HG03354 (cell line): ENCODE measurements at regions not wholly inside any gene's neighbourhood (a gene's known extent, or its start where the extent isn't known, plus 50 kb on each side); places are given as distances from the start of the nearest gene placed in this dataset.

Source experiments
- ATAC-seq: cut with Tn5 transposase; IDR thresholded peaks from one replicate; pipeline ENCODE4 v1.9.1; 2021; ENCODE audit warnings: mild to moderate bottlenecking; ENCODE audit not compliant: unreplicated experiment, poor library complexity, severe bottlenecking

DNA sequence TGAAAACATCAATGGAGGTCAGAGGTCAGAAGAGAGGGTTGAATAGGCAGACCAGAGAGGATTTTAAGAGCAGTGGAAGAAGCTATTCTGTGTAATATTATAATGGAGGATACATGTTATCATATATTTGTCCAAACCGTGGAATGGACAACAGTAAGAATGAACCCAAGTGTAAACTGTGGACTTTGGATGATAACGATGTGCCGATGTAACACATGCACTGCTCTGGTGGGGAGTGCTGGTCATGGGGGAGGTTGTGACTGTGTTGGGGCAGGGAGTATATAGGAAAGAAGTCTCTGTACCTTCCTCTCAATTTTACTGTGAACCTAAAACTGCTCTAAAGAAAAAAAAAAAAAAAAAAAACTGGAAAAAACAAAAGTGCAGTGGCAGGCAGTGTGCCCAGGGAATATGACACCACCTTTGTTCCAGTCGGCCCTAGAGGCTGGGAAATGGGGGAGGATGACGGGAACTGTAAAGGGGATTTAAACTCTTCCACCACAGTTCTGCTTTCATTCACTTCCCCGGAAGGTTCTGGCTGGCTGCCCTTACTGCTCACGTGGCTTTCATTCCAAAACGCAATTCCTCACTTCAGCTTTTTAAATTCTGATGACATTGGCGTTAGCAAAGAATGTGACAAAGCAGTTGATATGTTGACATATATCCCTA, 113.7 kb upstream of the ANKRD1 start:
- ATAC-seq = no peak

DNA sequence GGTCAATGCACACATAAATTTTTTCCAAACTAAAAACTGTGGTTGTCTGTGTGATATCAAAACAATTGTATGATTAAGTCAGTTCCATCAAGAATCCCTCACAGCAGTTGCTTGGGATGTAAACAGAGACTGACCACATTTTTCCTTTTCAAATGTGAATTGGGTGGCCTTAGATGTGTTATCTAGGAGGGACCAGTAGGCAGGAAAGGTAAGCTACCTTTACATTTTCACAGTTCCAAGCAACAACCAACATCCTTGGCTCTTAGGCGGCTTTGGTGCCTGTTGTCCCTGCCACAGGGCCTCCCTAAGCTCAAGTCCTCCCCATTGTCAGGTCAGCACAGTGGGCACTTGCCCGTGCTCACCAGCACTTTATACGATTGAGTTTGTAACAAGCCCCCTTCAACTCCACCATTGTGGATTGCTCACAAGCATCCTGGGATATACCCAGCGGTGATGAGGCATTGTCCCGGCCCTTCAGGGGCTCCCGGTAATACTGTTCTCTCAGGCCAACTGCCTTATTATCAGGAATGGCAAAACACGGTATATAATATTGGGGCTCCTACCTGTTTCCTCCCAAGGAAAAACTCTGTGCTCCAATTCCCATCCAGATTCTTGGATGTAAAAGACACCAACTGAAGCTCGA, 114.9 kb upstream of the ANKRD1 start:
- no peak for ATAC-seq

DNA sequence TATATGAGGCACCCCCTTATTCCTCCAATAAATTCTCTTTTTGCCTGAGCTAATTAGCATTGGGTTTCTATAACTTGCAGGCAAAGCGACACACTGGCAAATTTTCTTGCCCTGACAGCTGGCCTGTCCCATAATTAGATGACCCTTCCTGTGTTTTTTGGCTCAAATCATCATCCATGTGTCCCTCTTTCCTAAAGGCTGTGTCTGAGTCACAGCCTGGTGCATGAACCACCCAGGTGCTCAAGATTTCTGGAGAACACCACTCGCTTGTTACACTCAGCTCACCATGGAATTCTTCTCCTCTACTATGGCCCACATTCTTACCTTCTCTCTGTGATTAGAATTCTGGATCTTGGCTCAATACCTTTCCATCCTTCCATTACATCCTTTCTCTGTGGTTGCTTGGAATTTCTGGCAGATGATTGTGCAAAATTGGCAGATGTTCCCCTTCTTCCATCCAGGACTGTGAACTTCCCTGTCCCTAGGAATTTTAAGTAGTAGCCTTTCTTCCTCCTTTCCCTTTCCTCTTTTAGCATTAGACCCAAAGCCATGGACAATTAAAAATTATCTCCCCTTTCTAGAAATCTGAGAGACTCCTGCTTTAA, 116.0 kb upstream of the ANKRD1 start:
- no peak for ATAC-seq

DNA sequence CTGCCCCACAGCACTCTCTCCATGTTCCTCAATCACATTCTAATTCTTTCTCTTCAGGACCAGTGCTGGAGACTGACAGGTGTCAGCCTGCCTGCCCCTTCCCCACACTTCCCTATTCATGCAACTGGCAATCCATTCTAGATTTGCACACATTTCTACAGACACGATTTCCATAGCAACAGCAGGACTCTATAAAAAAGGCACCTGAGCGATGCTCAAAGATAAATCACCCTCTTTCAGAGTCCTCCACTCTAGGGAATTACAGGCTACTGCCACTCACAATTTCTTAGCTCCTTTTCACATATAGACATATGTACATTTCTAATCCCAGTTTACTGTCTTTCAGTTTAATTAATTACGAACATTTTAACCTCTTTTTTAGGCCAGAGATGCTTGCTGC, 118.1 kb upstream of the ANKRD1 start:
- ATAC-seq = no peak

DNA sequence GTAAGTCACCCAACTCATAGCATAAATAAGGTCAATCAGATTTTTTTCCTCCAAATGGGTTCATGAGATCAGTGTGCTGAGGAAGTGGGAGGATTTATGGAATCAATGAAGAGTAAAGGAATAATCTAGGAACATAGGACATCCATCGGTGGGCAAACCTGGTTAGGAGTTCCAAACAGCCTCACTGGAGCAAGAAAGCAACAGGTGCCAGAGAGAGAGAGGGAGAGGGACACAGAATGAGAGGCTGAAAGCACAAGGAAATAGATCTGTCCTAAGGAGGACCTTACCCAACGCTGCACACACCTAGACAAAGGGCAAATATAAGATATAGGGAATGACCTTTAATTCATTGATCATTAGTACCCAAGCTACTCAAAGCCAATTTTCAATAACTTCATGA, 119.5 kb upstream of the ANKRD1 start:
- ATAC-seq = no peak

DNA sequence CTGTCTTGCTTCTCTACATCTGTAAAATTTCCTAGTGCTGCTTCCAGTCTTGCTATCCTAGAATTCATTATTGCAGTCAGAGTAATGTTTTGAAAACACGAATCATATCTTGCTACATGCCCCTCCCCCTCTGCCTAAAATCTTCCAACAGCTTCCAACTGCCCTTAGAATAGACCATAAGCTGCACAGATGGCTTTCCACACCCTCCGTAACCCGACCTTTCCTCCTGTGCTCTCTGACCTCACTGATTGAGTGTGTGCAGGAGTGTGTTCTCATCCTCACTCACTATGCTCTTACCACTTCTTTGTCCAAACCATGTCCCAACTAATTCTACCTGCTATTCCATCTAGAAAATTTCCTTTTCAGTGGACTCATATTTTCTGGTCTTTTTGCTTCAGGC, 121.2 kb upstream of the ANKRD1 start:
- ATAC-seq = no peak

DNA sequence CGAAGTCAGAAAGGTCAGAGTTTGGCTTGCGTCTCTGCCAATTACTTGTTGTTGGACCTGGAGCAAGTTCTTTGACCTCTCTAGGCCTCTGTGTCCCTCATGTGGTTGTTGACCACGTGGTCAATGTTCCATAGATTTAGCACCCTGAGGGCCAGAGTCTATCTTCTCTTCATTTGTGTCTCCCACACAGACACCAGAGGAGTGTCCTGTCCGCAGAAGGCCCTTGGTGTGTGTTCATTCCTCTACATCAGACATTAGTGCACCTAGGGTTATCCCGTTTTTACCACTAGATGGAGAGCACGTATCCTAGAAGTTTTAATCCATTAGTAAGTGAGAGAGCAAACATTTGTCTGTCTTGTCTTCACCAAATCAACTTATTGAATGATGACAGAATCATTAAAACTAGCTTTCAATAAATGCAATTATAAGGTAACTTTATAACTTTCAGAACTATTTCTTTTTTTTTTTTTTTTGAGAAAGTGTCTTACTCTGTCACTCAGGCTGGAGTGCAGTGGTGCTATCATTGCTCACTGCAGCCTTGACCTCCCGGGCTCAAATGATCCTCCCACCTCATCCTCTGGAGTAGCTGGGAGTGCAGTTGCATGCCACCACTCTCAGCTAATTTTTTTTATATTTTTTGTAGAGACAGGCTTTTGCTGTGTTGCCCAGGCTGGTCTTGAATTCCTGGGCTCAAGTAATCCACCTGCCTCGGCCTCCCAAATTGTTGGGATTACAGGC, 122.5 kb upstream of the ANKRD1 start:
- no peak for ATAC-seq

DNA sequence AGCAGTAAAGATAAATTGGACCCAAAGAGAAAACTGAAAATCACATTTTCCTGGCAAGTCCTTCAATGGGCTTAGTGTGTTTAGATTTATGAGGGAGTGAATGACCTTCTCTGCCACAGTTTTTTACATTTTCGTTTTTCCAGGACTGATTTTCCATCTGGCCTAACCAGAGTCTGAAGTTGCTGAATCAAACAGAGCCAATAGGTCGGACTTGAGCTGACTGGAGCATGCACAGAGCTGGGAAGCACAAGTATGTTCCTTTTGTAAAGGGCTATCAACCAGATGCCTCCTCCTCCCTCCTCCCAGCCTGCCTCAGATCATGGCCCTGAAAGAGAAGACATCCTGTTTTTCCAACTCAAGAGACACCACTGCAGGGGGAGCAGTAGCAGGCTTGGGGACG, 126.0 kb upstream of the ANKRD1 start:
- no peak for ATAC-seq

DNA sequence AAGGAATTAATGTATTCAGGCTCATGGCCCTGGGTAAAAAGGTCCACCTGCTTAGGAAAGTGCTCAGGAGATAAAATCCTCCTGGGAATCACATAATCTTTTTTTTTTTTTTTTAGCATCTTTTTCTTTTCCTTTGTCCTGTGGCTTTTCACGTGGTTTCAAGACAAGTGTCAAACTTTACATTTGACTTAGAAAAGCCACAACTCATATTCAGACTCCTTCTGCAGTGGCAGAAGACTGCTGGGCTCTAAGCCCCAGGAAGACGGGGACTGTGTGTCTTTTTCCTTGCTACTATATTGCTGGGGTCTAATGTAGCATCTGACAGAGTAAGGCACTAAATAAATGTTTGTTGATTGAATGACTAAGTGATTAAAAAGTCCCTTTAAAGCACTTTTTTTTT, 127.5 kb upstream of the ANKRD1 start:
- ATAC-seq = no peak

DNA sequence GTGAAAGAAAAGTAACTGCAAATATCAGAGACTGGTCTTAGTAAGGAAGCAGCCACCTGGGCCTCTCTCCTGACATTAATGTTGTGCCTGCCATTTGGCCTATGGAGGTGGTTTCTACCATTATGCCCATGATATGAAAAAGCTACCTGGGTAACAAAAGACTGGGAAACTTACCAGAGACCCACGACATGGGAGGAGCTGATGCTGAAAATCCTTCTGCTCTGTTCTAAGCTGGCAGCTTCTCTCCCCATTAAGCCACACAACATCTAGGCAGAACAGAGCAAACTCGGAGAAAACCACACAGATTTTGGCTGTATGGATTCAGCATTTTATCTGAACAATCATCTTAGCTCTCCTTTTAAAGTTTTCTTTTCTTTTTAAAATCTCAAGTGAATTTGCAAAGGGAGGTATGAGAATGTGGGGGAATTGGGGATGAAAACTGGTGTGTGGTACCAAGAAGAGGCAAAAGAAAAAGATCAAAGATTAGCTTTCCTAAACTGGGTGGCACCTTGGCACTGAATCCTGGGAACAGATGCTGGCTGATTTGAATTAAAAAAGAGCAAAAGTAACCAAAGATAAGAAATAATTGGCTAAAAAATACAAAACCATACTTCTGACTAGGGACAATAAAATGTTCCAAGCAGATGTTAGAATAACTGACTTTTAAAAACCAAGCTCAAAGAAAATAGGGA, 128.6 kb upstream of the ANKRD1 start:
- no peak for ATAC-seq

DNA sequence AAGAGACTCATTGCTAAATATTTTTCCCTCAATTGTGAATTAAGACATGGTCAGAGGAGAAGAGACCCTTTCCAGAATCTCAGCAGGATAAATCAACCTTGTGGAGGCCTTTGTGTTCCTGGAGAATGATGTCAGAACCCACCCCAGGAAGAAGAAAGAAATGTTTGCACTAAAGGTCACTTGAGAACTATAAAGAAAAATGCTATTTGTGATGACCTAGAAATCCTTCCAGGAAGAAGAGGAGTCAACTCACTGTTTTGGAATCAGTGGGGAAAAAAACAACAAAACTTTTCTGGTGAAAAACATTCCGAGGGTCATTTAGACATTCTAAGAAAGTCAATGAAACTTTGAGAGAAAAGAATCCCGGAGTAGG, 129.1 kb upstream of the ANKRD1 start:
- no peak for ATAC-seq

DNA sequence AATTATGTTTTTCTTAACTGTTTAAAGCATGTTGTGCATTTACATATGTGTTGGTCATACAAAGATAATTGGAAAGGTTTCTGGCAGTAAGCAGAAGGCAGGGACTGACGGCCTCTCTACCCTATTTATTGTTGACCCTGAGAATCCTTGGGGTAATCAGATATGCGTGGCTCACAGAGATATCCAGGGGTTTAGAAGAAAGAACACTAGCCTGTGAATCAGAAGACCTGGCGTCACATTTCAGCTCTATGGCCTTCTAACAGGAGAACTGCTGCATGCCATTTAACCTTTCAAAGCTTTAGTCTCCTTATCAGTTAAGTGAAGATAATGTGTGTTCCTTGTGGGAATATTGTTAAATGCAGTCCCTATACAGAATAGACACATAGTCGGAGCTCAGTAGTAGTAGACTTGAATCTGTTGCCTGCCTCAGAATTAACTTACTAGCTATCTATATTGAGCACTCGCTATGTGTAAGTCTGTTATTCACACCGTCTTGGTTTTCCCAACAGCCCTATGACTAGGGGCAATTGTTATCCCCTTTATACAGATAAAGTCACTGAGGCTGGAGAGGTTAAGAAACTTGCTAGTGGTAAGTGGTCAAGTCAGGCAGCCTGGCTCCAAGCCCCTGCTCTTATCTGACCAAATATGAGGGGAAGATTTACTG, 129.6 kb upstream of the ANKRD1 start:
- no peak for ATAC-seq

DNA sequence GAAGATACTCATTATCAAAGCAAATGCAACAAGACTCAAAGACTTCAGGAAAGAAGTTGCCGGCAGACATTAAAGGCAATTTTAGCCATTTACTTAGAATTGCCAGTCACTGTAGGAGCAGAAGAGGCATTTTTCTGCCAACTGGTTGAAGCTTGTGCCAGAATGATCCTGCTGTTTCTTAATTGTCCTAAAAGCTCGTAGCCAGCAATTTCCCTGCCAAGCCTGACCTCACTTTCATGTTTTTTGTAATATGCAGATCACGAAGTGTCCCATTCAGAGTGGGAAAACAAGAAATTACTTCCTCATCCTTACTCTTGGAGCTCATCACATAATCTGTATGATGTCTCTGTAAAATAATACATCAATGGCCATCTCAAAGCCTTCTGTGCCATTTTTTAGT, 130.9 kb upstream of the ANKRD1 start:
- no peak for ATAC-seq

DNA sequence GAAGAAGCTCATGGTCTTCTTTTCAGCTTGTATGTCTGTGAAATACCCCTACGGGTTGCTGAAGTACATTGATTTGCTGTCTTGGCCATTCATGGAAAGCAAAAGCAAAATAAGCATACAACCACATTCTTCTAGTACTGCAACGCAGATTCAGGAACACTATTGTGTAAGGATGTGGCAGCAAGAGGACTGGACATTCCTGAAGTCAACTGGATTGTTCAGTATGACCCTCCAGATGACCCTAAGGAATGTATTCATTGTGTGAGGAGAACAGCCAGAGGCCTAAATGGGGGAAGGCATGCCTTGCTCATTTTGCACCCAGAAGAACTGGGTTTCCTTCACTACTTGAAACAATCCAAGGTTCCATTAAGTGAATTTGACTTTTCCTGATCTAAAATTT, 133.4 kb upstream of the ANKRD1 start:
- ATAC-seq = no peak

DNA sequence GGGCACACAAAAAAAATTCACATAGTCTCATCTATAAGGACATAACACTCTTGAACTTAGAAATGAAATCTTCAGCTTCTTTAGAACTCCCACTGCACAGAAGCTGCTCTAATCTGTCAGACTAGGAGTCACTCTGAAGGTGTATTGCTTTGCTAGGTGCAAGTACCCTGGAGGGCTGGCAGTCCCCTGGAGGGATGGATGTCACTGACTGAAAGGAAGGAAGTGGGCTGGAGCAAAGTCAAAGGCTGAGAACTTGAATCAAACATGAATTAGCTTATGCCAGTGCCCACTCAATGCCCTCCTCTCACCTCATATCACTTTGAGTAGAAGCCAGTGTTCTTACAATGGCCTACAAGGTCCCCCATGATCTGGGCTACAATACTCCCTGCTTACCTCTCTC, 140.3 kb upstream of the ANKRD1 start:
- ATAC-seq = no peak

DNA sequence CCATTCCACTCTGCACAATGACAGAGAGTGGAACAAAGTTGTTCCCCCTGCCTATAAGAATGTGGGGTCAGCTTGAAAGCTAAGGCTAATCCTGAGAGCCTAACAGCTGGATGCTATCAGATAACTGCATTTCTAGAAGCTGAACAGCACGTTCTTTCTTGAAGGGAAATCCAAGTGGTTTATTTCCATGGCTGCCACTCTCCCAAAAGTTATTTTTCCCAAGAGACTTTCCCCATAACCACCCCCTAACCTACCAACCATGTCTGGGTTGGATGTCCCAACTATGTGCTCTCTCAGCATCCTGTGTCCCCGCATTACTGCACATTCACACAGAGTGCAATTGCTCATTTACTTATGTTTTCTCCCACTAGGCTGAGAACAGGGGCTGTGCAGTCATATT, 140.7 kb upstream of the ANKRD1 start:
- no peak for ATAC-seq

DNA sequence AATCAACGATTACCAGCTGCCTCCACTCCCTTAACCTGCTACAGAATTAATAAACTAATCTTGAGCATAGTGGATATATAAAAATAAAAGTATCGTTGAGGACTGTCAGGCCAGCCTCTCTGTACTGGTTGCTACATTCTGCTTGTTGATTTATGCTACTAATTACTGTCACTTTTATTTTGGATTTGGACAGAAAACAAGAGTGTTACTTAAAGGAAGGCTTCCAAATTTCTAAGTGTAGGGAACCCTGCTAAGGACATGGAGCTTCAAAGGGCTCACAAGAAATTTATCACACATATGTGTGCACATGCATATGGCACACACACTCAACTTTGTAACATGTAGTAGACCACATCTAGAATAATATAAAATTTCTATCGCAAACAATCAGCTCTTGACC, 141.2 kb upstream of the ANKRD1 start:
- ATAC-seq = no peak

DNA sequence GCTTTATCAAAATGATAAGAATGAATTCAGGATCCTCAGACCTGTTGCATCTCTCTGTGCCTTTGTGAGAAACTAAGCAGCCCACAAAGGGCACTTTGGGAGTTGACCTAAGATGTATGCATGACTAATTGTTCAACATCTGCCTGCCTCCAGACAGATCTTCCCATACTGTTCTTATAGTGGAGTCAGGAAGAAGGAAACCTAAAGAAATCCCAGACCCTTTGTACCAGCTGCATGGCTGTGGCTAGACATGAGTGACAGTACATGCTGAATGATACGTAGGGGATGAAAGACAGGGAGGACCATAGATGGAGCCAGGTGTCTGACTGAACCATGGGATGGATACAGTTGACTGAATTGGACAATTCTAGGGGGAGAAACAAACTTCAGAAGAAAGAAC, 148.7 kb upstream of the PCGF5 start:
- ATAC-seq = no peak

DNA sequence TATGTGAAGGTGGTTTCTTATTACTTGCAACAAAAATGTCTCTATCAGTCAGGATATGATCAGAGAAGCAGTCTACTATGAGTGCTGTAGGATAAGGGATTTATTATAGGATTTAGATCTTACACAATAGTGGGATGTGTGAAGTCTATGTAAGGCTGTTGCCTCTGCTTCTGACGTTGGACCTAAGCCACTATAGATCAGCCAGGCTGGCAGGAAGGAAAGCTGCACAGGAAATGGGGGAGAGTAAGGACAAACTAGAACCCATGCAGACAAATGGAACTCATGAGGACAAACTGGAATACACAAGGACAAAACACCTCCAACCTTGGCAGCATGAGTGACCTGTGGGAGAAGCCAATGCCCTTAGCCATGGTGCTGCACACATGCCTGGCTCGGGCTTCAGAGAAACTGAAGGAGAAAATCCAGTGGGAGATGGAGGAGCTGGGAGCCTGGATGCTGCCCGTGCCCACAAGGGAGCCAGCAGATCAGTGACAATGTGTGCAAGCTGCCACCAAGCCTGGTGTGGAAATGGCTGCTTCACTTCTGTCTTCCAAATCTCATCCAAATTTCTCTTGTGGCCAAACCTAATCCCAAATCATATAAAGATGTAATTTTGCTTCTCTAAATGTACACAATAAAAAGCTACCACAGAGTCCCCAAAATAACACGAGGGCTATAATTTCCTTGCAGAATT, 147.0 kb upstream of the PCGF5 start:
- ATAC-seq = no peak
